ENCODE measurements at regions not wholly inside any gene's neighbourhood (a gene's known extent, or its start where the extent isn't known, plus 50 kb on each side); places are given as distances from the start of the nearest gene placed in this dataset.

- TF ChIP-seq POLR2AphosphoS5 (IDR thresholded peaks at IDR 0.05; ENCODE audit: borderline replicate concordance, low read depth, low read length) (no peak), EZH2 (IDR thresholded peaks at IDR 0.05) (no peak)
Observed at GRCh38 chr7:67866054-67866453, 869.4 kb downstream of the TYW1 start.
